ENCODE measurements at regions not wholly inside any gene's neighbourhood (a gene's known extent, or its start where the extent isn't known, plus 50 kb on each side); places are given as distances from the start of the nearest gene placed in this dataset.
"Not testable (repeated sequence)": the region's sequence is repeated elsewhere in the genome, so short reads cannot be mapped to it uniquely, and the experiment has no call there.

- no peak for TF ChIP-seq CTCF (conservative IDR thresholded peaks at IDR 0.05)
- TF ChIP-seq ZFX (IDR thresholded peaks at IDR 0.05) = no peak
- no peak overlapping the region for H3K27ac ChIP-seq
Measured at GRCh38 chr5:8721536-8721935, 824.3 kb downstream of the SEMA5A start.

- TF ChIP-seq CTCF (conservative IDR thresholded peaks at IDR 0.05) = no peak
- no peak overlapping the region for H3K27ac ChIP-seq
Measured at GRCh38 chr5:8726383-8727036, 819.4 kb downstream of the SEMA5A start.

GRCh38 chr5:8727396-8727795 lies 818.5 kb downstream of the SEMA5A start:
- no peak overlapping the region for H3K27ac ChIP-seq

GRCh38 chr5:8729437-8729836 lies 816.4 kb downstream of the SEMA5A start:
- TF ChIP-seq ZFX (IDR thresholded peaks at IDR 0.05) (no peak), CTCF (conservative IDR thresholded peaks at IDR 0.05) (no peak)
- H3K27ac ChIP-seq = no peak overlapping the region

More at GRCh38 chr5:8727396-8727795, 818.5 kb downstream of the SEMA5A start:
- TF ChIP-seq ZFX (IDR thresholded peaks at IDR 0.05) (no peak), CTCF (conservative IDR thresholded peaks at IDR 0.05) (no peak)

GRCh38 chr5:8730194-8730593 lies 815.7 kb downstream of the SEMA5A start:
- H3K27ac ChIP-seq = no peak overlapping the region
- no peak for TF ChIP-seq CTCF (conservative IDR thresholded peaks at IDR 0.05)
- no peak for TF ChIP-seq ZFX (IDR thresholded peaks at IDR 0.05)

GRCh38 chr5:8731110-8731509 lies 814.8 kb downstream of the SEMA5A start:
- H3K27ac ChIP-seq = not testable (repeated sequence)

GRCh38 chr5:8740595-8740994 lies 805.3 kb downstream of the SEMA5A start:
- H3K27ac ChIP-seq = no peak overlapping the region
- no peak for TF ChIP-seq CTCF (conservative IDR thresholded peaks at IDR 0.05)

- H3K27ac ChIP-seq = no peak overlapping the region
- TF ChIP-seq CTCF (conservative IDR thresholded peaks at IDR 0.05) (no peak), ZFX (IDR thresholded peaks at IDR 0.05) (no peak)
Measured at GRCh38 chr5:8749556-8749955, 796.3 kb downstream of the SEMA5A start.

Measured in C4-2B (cell line).